ENCODE measurements at regions not wholly inside any gene's neighbourhood (a gene's known extent, or its start where the extent isn't known, plus 50 kb on each side); places are given as distances from the start of the nearest gene placed in this dataset.

DNA sequence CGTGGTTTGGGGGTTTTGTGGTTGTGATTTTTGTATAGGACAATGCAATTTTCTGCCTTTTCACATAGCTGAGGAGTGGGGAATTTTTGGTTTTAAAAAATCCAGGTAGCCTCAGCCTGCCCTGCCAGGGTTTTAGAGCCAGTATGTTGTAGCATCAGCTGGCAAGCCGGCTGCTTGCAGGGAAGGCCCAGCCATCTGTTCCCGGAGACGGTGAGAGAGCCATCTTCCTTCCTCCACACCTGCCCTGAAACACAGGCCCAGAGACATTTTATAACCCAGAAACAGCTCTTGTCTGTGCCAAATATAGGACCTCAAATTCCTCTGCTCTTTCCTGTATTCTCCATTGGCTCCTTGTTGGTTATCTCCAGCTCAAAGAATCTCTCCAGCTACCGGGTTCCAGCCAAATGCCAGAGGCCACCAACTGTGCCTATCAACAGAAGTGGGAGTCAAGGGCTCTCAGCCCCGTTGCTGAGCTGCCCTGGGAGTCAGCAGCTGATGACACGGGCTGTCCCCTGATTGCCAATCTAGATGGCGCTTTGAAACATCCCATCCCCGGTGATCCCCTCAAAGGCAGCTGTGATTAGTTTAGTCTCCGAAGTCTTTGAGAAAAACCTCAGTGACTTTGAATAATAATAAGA is 595.2 kb downstream of the MID1IP1 start:
- Histone ChIP-seq H3K27me3 (ENCODE audit: control insufficient read depth, insufficient read depth, low read length) (peaks cover 24% of the 10 kb centered on the region), H3K36me3 (ENCODE audit: control insufficient read depth, insufficient read depth, low read length) (no peaks in the 10 kb centered on the region), H3K4me1 (ENCODE audit: control insufficient read depth, insufficient read depth, low read length) (peaks cover 5% of the 10 kb centered on the region), H3K9me3 (replicated peaks; ENCODE audit: control insufficient read depth, low read depth, low read length) (no peaks in the 10 kb centered on the region), H3K27ac (ENCODE audit: low read length) (no peak overlapping the region), H3K4me3 (ENCODE audit: low read length) (no peak overlapping the region)
- peak; percentile 7 for DNase-seq
- WGBS (ENCODE audit: insufficient coverage), result 47% methylated on average over 7 of the region's 10 CpGs

GRCh38 chrX:39397561-39398199 is 596.4 kb downstream of the MID1IP1 start:
- no peak for DNase-seq
- 69% methylated on average over 12 of the region's 14 CpGs for WGBS (ENCODE audit: insufficient coverage)
- H3K27me3 ChIP-seq (ENCODE audit: control insufficient read depth, insufficient read depth, low read length), result peaks cover 29% of the 10 kb centered on the region
- H3K4me3 ChIP-seq (ENCODE audit: low read length), result no peak overlapping the region
- H3K9me3 ChIP-seq (replicated peaks; ENCODE audit: control insufficient read depth, low read depth, low read length), result no peaks in the 10 kb centered on the region
- peaks cover 5% of the 10 kb centered on the region for H3K4me1 ChIP-seq (ENCODE audit: control insufficient read depth, insufficient read depth, low read length)
- H3K36me3 ChIP-seq (ENCODE audit: control insufficient read depth, insufficient read depth, low read length), result no peaks in the 10 kb centered on the region
- no peak overlapping the region for H3K27ac ChIP-seq (ENCODE audit: low read length)

- 60% methylated on average over 5 of the region's 8 CpGs for WGBS (ENCODE audit: insufficient coverage)
- Histone ChIP-seq H3K27ac (ENCODE audit: low read length) (no peak overlapping the region), H3K27me3 (ENCODE audit: control insufficient read depth, insufficient read depth, low read length) (peaks cover 32% of the 10 kb centered on the region)
Measured at GRCh38 chrX:39398215-39398962, 597.1 kb downstream of the MID1IP1 start.

DNA sequence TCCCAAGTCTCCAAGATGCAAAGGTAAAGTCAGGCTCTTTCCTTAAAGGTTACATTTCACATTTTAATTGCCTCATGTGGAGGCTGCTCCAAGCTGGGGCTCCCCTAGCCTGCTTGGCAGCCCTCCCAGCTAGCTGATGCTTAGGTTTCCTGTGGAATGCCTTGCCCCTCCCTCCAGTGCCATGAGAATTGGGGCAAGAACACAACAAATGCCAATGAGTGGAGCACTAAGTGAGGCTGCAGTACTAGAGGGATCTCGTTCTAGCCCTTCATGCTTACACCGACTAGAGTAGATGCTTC is 597.7 kb downstream of the MID1IP1 start:
- Histone ChIP-seq H3K4me1 (ENCODE audit: control insufficient read depth, insufficient read depth, low read length) (peaks cover 5% of the 10 kb centered on the region), H3K9me3 (replicated peaks; ENCODE audit: control insufficient read depth, low read depth, low read length) (no peaks in the 10 kb centered on the region), H3K4me3 (ENCODE audit: low read length) (no peak overlapping the region), H3K27ac (ENCODE audit: low read length) (no peak overlapping the region), H3K27me3 (ENCODE audit: control insufficient read depth, insufficient read depth, low read length) (peaks cover 35% of the 10 kb centered on the region), H3K36me3 (ENCODE audit: control insufficient read depth, insufficient read depth, low read length) (no peaks in the 10 kb centered on the region)
- WGBS (ENCODE audit: insufficient coverage), result no CpG with 5 or more reads among the region's 2 CpGs
- peak; percentile 29 for DNase-seq

More at GRCh38 chrX:39398215-39398962, 597.1 kb downstream of the MID1IP1 start:
- no peaks in the 10 kb centered on the region for H3K9me3 ChIP-seq (replicated peaks; ENCODE audit: control insufficient read depth, low read depth, low read length)
- H3K4me3 ChIP-seq (ENCODE audit: low read length), result no peak overlapping the region
- H3K36me3 ChIP-seq (ENCODE audit: control insufficient read depth, insufficient read depth, low read length), result no peaks in the 10 kb centered on the region
- H3K4me1 ChIP-seq (ENCODE audit: control insufficient read depth, insufficient read depth, low read length), result peaks cover 5% of the 10 kb centered on the region
- peak; percentile 29 for DNase-seq

- whole genome bisulfite sequencing (ENCODE audit: insufficient coverage), result no CpG with 5 or more reads among the region's 3 CpGs
- peak; percentile 19 for DNase-seq
- H3K4me3 ChIP-seq (ENCODE audit: low read length), result no peak overlapping the region
- no peak overlapping the region for H3K27ac ChIP-seq (ENCODE audit: low read length)
- H3K36me3 ChIP-seq (ENCODE audit: control insufficient read depth, insufficient read depth, low read length), result no peaks in the 10 kb centered on the region
- peaks cover 35% of the 10 kb centered on the region for H3K27me3 ChIP-seq (ENCODE audit: control insufficient read depth, insufficient read depth, low read length)
- H3K4me1 ChIP-seq (ENCODE audit: control insufficient read depth, insufficient read depth, low read length), result peaks cover 5% of the 10 kb centered on the region
- H3K9me3 ChIP-seq (replicated peaks; ENCODE audit: control insufficient read depth, low read depth, low read length), result no peaks in the 10 kb centered on the region
Measured at GRCh38 chrX:39399387-39399786, 598.1 kb downstream of the MID1IP1 start.

- H3K27me3 ChIP-seq (ENCODE audit: control insufficient read depth, insufficient read depth, low read length), result peaks cover 31% of the 10 kb centered on the region
- WGBS (ENCODE audit: insufficient coverage), result 76% methylated on average over 3 of the region's 4 CpGs
- H3K4me3 ChIP-seq (ENCODE audit: low read length), result no peak overlapping the region
- peaks cover 5% of the 10 kb centered on the region for H3K4me1 ChIP-seq (ENCODE audit: control insufficient read depth, insufficient read depth, low read length)
- DNase-seq, result no peak
- no peaks in the 10 kb centered on the region for H3K9me3 ChIP-seq (replicated peaks; ENCODE audit: control insufficient read depth, low read depth, low read length)
- H3K36me3 ChIP-seq (ENCODE audit: control insufficient read depth, insufficient read depth, low read length), result no peaks in the 10 kb centered on the region
- no peak overlapping the region for H3K27ac ChIP-seq (ENCODE audit: low read length)
Measured at GRCh38 chrX:39401483-39402110, 600.3 kb downstream of the MID1IP1 start.

DNA sequence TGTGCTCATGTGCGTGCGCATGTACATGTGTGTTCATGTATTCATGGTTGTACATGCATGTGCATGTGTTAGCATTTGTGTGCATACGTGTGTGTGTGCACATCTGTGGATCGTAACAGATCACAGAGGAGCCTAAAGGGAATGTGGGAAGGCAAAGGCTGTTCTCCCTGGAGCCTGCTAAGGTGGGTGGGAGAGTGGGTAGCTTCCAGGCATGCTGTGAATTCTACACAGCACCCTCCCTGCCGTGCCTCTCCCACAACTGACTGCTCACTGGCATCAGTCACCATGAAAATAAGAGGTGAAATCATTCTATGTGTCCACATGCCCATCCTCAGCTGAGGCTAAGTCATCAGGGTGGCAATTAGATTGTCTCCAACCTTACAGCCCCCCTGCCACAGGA is 600.9 kb downstream of the MID1IP1 start:
- Histone ChIP-seq H3K27me3 (ENCODE audit: control insufficient read depth, insufficient read depth, low read length) (peaks cover 31% of the 10 kb centered on the region), H3K4me1 (ENCODE audit: control insufficient read depth, insufficient read depth, low read length) (peaks cover 5% of the 10 kb centered on the region)
- WGBS (ENCODE audit: insufficient coverage), result 81% methylated on average over 4 of the region's 5 CpGs

GRCh38 chrX:39406799-39407198 is 605.5 kb downstream of the MID1IP1 start:
- Histone ChIP-seq H3K9me3 (replicated peaks; ENCODE audit: control insufficient read depth, low read depth, low read length) (no peaks in the 10 kb centered on the region), H3K4me3 (ENCODE audit: low read length) (no peak overlapping the region), H3K27me3 (ENCODE audit: control insufficient read depth, insufficient read depth, low read length) (peaks cover 39% of the 10 kb centered on the region), H3K36me3 (ENCODE audit: control insufficient read depth, insufficient read depth, low read length) (no peaks in the 10 kb centered on the region), H3K4me1 (ENCODE audit: control insufficient read depth, insufficient read depth, low read length) (no peaks in the 10 kb centered on the region), H3K27ac (ENCODE audit: low read length) (no peak overlapping the region)
- 93% methylated on average over 1 of the region's 2 CpGs for WGBS (ENCODE audit: insufficient coverage)
- no peak for DNase-seq

More for the DNA sequence above, 600.9 kb downstream of the MID1IP1 start:
- DNase-seq, result no peak
- Histone ChIP-seq H3K9me3 (replicated peaks; ENCODE audit: control insufficient read depth, low read depth, low read length) (no peaks in the 10 kb centered on the region), H3K36me3 (ENCODE audit: control insufficient read depth, insufficient read depth, low read length) (no peaks in the 10 kb centered on the region), H3K4me3 (ENCODE audit: low read length) (no peak overlapping the region), H3K27ac (ENCODE audit: low read length) (no peak overlapping the region)

DNA sequence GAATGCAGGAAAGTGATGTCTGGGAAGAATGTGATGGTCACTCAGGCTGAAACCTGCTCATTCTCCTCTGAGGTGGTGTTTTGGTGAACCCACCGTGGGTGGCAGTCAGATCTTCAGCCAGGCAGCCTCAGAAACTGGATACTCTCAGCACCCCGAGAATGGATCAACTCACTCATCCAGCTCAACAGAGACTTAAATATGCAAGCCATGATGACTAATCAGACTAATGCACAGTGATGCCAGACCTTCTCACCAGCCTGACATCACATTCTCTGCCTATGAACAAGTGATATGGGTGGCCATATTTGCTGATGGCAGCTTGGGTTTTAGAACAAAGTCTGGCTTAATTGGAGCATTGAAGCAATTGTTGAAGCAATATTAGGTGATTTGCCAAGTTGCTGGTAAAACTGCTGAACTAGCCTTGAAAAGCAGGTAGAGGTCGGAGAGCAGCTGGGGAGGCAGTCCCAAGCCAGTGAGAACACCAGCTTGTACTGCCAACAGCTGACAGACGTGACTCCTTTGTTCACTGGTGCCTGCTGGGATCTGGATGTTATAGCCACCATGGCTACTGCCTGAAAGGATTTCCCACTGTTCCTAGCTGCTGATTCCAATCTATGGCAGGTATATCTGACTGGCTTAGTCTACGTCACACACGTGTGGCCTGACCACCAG is 608.1 kb downstream of the MID1IP1 start:
- Histone ChIP-seq H3K9me3 (replicated peaks; ENCODE audit: control insufficient read depth, low read depth, low read length) (no peaks in the 10 kb centered on the region), H3K36me3 (ENCODE audit: control insufficient read depth, insufficient read depth, low read length) (no peaks in the 10 kb centered on the region), H3K27me3 (ENCODE audit: control insufficient read depth, insufficient read depth, low read length) (peaks cover 40% of the 10 kb centered on the region), H3K4me3 (ENCODE audit: low read length) (no peak overlapping the region), H3K4me1 (ENCODE audit: control insufficient read depth, insufficient read depth, low read length) (peaks cover 3% of the 10 kb centered on the region), H3K27ac (ENCODE audit: low read length) (no peak overlapping the region)
- no peak for DNase-seq
- 63% methylated on average over 5 of the region's 6 CpGs for WGBS (ENCODE audit: insufficient coverage)

Data from muscle of leg (tissue), 3 donors.